Neural cell (in vitro differentiated cells): ENCODE measurements at regions not wholly inside any gene's neighbourhood (a gene's known extent, or its start where the extent isn't known, plus 50 kb on each side); places are given as distances from the start of the nearest gene placed in this dataset.
A peak's percentile ranks its signal among the peaks of the same experiment; 100 is the strongest.

Source experiments
- H2AFZ ChIP-seq: fragments of 200-600, 300-800 bp; sonication (generic), shearing (Covaris generic); 2 replicates; pipeline ENCODE4 v1.6.0; 2014; ENCODE audit warnings: low read depth, mild to moderate bottlenecking, antibody characterized with exemption, low read length, moderate library complexity
- H3F3A ChIP-seq: fragments of 200-600 bp; shearing (Covaris generic); 2 replicates; pipeline ENCODE4 v1.6.1; 2016; ENCODE audit warnings: mild to moderate bottlenecking, moderate library complexity, mixed read lengths, antibody characterized with exemption, low read length; ENCODE audit not compliant: insufficient read depth, poor library complexity, severe bottlenecking
- H3K27ac ChIP-seq: fragments of 200-600, 300-800 bp; sonication (generic), shearing (Covaris generic); 2 replicates; pipeline ENCODE4 v1.5.1; 2014; ENCODE audit warnings: mild to moderate bottlenecking, low read length, moderate library complexity
- H3K27me3 ChIP-seq: fragments of 300-800, 200-600 bp; sonication (generic), shearing (Covaris generic); 2 replicates; pipeline ENCODE4 v1.6.0; 2014; ENCODE audit warnings: mild to moderate bottlenecking, low read depth, low read length, moderate library complexity; ENCODE audit not compliant: insufficient read depth
- H3K36me3 ChIP-seq: fragments of 300-800, 200-600 bp; sonication (generic), shearing (Covaris generic); 2 replicates; pipeline ENCODE4 v1.5.1; 2014; ENCODE audit warnings: mild to moderate bottlenecking, antibody characterized with exemption, low read length, moderate library complexity; ENCODE audit not compliant: insufficient read depth
- H3K4me2 ChIP-seq: fragments of 300-800, 200-600 bp; sonication (generic), shearing (Covaris generic); 2 replicates; pipeline ENCODE4 v1.6.0; 2014; ENCODE audit warnings: mild to moderate bottlenecking, low read length
- H3K4me3 ChIP-seq: fragments of 300-800, 200-600 bp; sonication (generic), shearing (Covaris generic); 2 replicates; pipeline ENCODE4 v1.5.1; 2014; ENCODE audit warnings: mild to moderate bottlenecking, low read length, moderate library complexity
- H3K79me2 ChIP-seq: fragments of 200-600 bp; shearing (Covaris generic); replicated peaks from 2 replicates; pipeline ENCODE4 v1.6.0; 2014; ENCODE audit warnings: mild to moderate bottlenecking, low read length, moderate library complexity; ENCODE audit not compliant: insufficient read depth
- H3K9ac ChIP-seq: fragments of 300-800, 200-600 bp; sonication (generic), shearing (Covaris generic); 2 replicates; pipeline ENCODE4 v1.6.1; 2016; ENCODE audit warnings: mild to moderate bottlenecking, low read length, mixed read lengths
- H3K9me2 ChIP-seq: fragments of 200-600 bp; shearing (Covaris generic); 2 replicates; pipeline ENCODE4 v1.6.1; 2016; ENCODE audit warnings: mild to moderate bottlenecking, low read length, mixed read lengths; ENCODE audit not compliant: insufficient read depth
- H3K9me3 ChIP-seq: fragments of 200-600, 300-800 bp; sonication (generic), shearing (Covaris generic); 2 replicates; pipeline ENCODE4 v1.6.1; 2016; ENCODE audit warnings: mild to moderate bottlenecking, mixed run types, low read length, moderate library complexity, mixed read lengths
- H4K20me1 ChIP-seq: fragments of 200-600 bp; shearing (Covaris generic); 2 replicates; pipeline ENCODE4 v1.6.1; 2016; ENCODE audit warnings: mild to moderate bottlenecking, mixed run types; ENCODE audit not compliant: insufficient read depth
- CTCF ChIP-seq: fragments of 450-650 bp; IDR thresholded peaks from 2 replicates; pipeline ENCODE4 v1.5.1; 2014; ENCODE audit warnings: antibody characterized with exemption, mild to moderate bottlenecking, moderate library complexity; ENCODE audit not compliant: poor library complexity, severe bottlenecking
- EP300 ChIP-seq: fragments of 450-650 bp; conservative IDR thresholded peaks from 2 replicates; pipeline ENCODE4 v1.6.1; 2014; ENCODE audit warnings: antibody characterized with exemption, mild to moderate bottlenecking, moderate library complexity; ENCODE audit not compliant: poor library complexity, severe bottlenecking
- EZH2 ChIP-seq: fragments of 200-600, 300-800 bp; shearing (Covaris generic), sonication (generic); IDR thresholded peaks from 2 replicates; pipeline ENCODE4 v1.6.1; 2014; ENCODE audit warnings: antibody characterized with exemption, low read length, borderline replicate concordance, mild to moderate bottlenecking; ENCODE audit not compliant: insufficient read depth, poor library complexity, severe bottlenecking
- MXI1 ChIP-seq: fragments of 450-650 bp; conservative IDR thresholded peaks from 2 replicates; pipeline ENCODE4 v1.6.1; 2014; ENCODE audit warnings: antibody characterized with exemption, mild to moderate bottlenecking; ENCODE audit not compliant: poor library complexity, severe bottlenecking
- POLR2AphosphoS5 ChIP-seq: IDR thresholded peaks from 2 replicates; pipeline ENCODE4 v1.6.1; 2012
- RAD21 ChIP-seq: fragments of 450-650 bp; conservative IDR thresholded peaks from 2 replicates; pipeline ENCODE4 v1.6.1; 2014; ENCODE audit warnings: antibody characterized with exemption, mild to moderate bottlenecking, moderate library complexity
- REST ChIP-seq: IDR thresholded peaks from 2 replicates; pipeline ENCODE4 v1.6.1; 2012; ENCODE audit warnings: borderline replicate concordance
- SMC3 ChIP-seq: fragments of 450-650 bp; conservative IDR thresholded peaks from 2 replicates; pipeline ENCODE4 v1.6.1; 2014; ENCODE audit warnings: antibody characterized with exemption, mild to moderate bottlenecking, moderate library complexity; ENCODE audit not compliant: poor library complexity
- TAF1 ChIP-seq: IDR thresholded peaks from 2 replicates; pipeline ENCODE4 v1.6.1; 2012; ENCODE audit warnings: low read depth

- TF ChIP-seq RAD21 (no peak), SMC3 (no peak), POLR2AphosphoS5 (no peak), TAF1 (no peak), EZH2 (no peak), CTCF (no peak), REST (no peak), EP300 (no peak), MXI1 (no peak)
- H3K27me3 ChIP-seq, result no peaks in the 10 kb centered on the region
- peak overlapping the region; percentile 63 for H3K27ac ChIP-seq
- no peaks in the 10 kb centered on the region for H3K9me3 ChIP-seq
- H3K79me2 ChIP-seq, result no peaks in the 10 kb centered on the region
- no peak overlapping the region for H3K9ac ChIP-seq
- H3K36me3 ChIP-seq, result no peaks in the 10 kb centered on the region
- no peaks in the 10 kb centered on the region for H3K9me2 ChIP-seq
- no peak overlapping the region for H3K4me3 ChIP-seq
- H3K4me2 ChIP-seq, result no peak overlapping the region
- H4K20me1 ChIP-seq, result no peaks in the 10 kb centered on the region
- no peak overlapping the region for H2AFZ ChIP-seq
- no peaks in the 10 kb centered on the region for H3F3A ChIP-seq
Measured at GRCh38 chr13:74528734-74529513, 394.7 kb upstream of the KLF12 start.

GRCh38 chr13:74523057-74523456, 388.9 kb upstream of the KLF12 start:
- Histone ChIP-seq H3K9me3 (no peaks in the 10 kb centered on the region), H4K20me1 (no peaks in the 10 kb centered on the region), H3K4me2 (no peak overlapping the region), H3F3A (no peaks in the 10 kb centered on the region), H3K9me2 (no peaks in the 10 kb centered on the region), H3K4me3 (no peak overlapping the region), H3K79me2 (no peaks in the 10 kb centered on the region), H3K36me3 (no peaks in the 10 kb centered on the region), H3K9ac (no peak overlapping the region), H2AFZ (no peak overlapping the region), H3K27me3 (no peaks in the 10 kb centered on the region), H3K27ac (no peak overlapping the region)
- TF ChIP-seq SMC3 (no peak), POLR2AphosphoS5 (no peak), RAD21 (no peak), REST (no peak), EZH2 (no peak), EP300 (no peak), TAF1 (no peak), CTCF (no peak), MXI1 (no peak)
